ENCODE measurements at regions not wholly inside any gene's neighbourhood (a gene's known extent, or its start where the extent isn't known, plus 50 kb on each side); places are given as distances from the start of the nearest gene placed in this dataset.

GRCh38 chr1:218494449-218494852, 149.3 kb downstream of the TGFB2 start:
- Histone ChIP-seq H3K27ac (no peak overlapping the region), H3K4me1 (peaks cover 0 to 12% (median 7%) of the 10 kb centered on the region in 3 donors), H3K9me3 (no peaks in the 10 kb centered on the region), H3K27me3 (no peaks in the 10 kb centered on the region), H3K36me3 (no peaks in the 10 kb centered on the region), H3K4me3 (no peak overlapping the region)
- TF ChIP-seq POLR2A (IDR thresholded peaks at IDR 0.05) (no peak), CTCF (IDR thresholded peaks at IDR 0.05) (no peak)
- no peak for DNase-seq
- 46 to 47% methylated on average over 2 of the region's 2 CpGs for WGBS, 2 donors
- intact Hi-C loops (cut with DNase I) = no loop called here

- 49 to 75% methylated on average over 3 of the region's 3 CpGs for WGBS, 2 donors
- no peak for TF ChIP-seq CTCF (IDR thresholded peaks at IDR 0.05)
- no peak for TF ChIP-seq POLR2A (IDR thresholded peaks at IDR 0.05)
- no peaks in the 10 kb centered on the region for H3K36me3 ChIP-seq
- no peaks in the 10 kb centered on the region for H3K27me3 ChIP-seq
- H3K27ac ChIP-seq = no peak overlapping the region
- intact Hi-C loops (cut with DNase I) = no loop called here
- H3K4me1 ChIP-seq = peaks cover 0 to 19% (median 7%) of the 10 kb centered on the region in 3 donors
- no peak overlapping the region for H3K4me3 ChIP-seq
- DNase-seq = no peak
- H3K9me3 ChIP-seq = no peaks in the 10 kb centered on the region
Measured at GRCh38 chr1:218495931-218496330, 150.8 kb downstream of the TGFB2 start.

GRCh38 chr1:218496561-218496960, 151.4 kb downstream of the TGFB2 start:
- intact Hi-C loops (cut with DNase I) = no loop called here
- no peak for DNase-seq
- no peaks in the 10 kb centered on the region for H3K27me3 ChIP-seq
- H3K36me3 ChIP-seq = no peaks in the 10 kb centered on the region
- no peak overlapping the region for H3K4me3 ChIP-seq
- WGBS, 2 donors = 39 to 66% methylated on average over 2 of the region's 2 CpGs
- H3K27ac ChIP-seq = no peak overlapping the region
- H3K4me1 ChIP-seq = peaks cover 0 to 19% (median 7%) of the 10 kb centered on the region in 3 donors
- no peak for TF ChIP-seq CTCF (IDR thresholded peaks at IDR 0.05)
- TF ChIP-seq POLR2A (IDR thresholded peaks at IDR 0.05) = no peak
- no peaks in the 10 kb centered on the region for H3K9me3 ChIP-seq

- Histone ChIP-seq H3K4me1 (peaks cover 0 to 19% (median 7%) of the 10 kb centered on the region in 3 donors), H3K27me3 (no peaks in the 10 kb centered on the region), H3K27ac (peak overlapping the region; percentile 3 to 84 (median 66)), H3K9me3 (no peaks in the 10 kb centered on the region), H3K36me3 (no peaks in the 10 kb centered on the region), H3K4me3 (peak overlapping the region in 3 of 4 donors; percentile 26 to 56 (median 35))
- DNase-seq = no peak
- intact Hi-C loops (cut with DNase I) = no loop called here
- TF ChIP-seq POLR2A (IDR thresholded peaks at IDR 0.05) (no peak), CTCF (IDR thresholded peaks at IDR 0.05) (no peak)
- WGBS, 2 donors = 51 to 63% methylated on average over 8 of the region's 8 CpGs
Measured at GRCh38 chr1:218498056-218498938, 153.2 kb downstream of the TGFB2 start.

- peak overlapping the region; percentile 3 to 84 (median 66) for H3K27ac ChIP-seq
- H3K4me1 ChIP-seq = peaks cover 0 to 19% (median 7%) of the 10 kb centered on the region in 3 donors
- peak overlapping the region in 3 of 4 donors; percentile 26 to 56 (median 35) for H3K4me3 ChIP-seq
- H3K27me3 ChIP-seq = no peaks in the 10 kb centered on the region
- no peaks in the 10 kb centered on the region for H3K36me3 ChIP-seq
- intact Hi-C loops (cut with DNase I) = no loop called here
- no peak for TF ChIP-seq CTCF (IDR thresholded peaks at IDR 0.05)
- TF ChIP-seq POLR2A (IDR thresholded peaks at IDR 0.05) = no peak
- no peak for DNase-seq
- 25 to 30% methylated on average over 4 of the region's 4 CpGs for WGBS, 2 donors
- H3K9me3 ChIP-seq = no peaks in the 10 kb centered on the region
Measured at GRCh38 chr1:218499011-218499691, 154.0 kb downstream of the TGFB2 start.

Data from esophagus squamous epithelium (tissue), 5 donors.